Kidney epithelial cell (primary cell): ENCODE measurements at regions not wholly inside any gene's neighbourhood (a gene's known extent, or its start where the extent isn't known, plus 50 kb on each side); places are given as distances from the start of the nearest gene placed in this dataset.

Experiments
- DNase-seq: peaks from one replicate; pipeline ENCODE4 v3.0.0-alpha.2; 2010; ENCODE audit warnings: low read depth
- H3K27me3 ChIP-seq: 2 replicates; pipeline ENCODE4 v1.6.0; 2011; ENCODE audit warnings: low read length; ENCODE audit not compliant: control insufficient read depth, insufficient read depth
- H3K36me3 ChIP-seq: 2 replicates; pipeline ENCODE4 v1.5.1; 2011; ENCODE audit warnings: low read length; ENCODE audit not compliant: control insufficient read depth, insufficient read depth
- H3K4me3 ChIP-seq: 2 replicates; pipeline ENCODE4 v1.5.1; 2011; ENCODE audit warnings: low read depth, mild to moderate bottlenecking, control low read depth, low read length
- TF ChIP-seq, protein P1 (sequence below): IDR thresholded peaks from 2 replicates; pipeline ENCODE4 v1.5.1; 2011; ENCODE audit warnings: mild to moderate bottlenecking, moderate library complexity, low read length, control low read depth, inconsistent platforms; ENCODE audit not compliant: insufficient read depth, poor library complexity, severe bottlenecking

DNA sequence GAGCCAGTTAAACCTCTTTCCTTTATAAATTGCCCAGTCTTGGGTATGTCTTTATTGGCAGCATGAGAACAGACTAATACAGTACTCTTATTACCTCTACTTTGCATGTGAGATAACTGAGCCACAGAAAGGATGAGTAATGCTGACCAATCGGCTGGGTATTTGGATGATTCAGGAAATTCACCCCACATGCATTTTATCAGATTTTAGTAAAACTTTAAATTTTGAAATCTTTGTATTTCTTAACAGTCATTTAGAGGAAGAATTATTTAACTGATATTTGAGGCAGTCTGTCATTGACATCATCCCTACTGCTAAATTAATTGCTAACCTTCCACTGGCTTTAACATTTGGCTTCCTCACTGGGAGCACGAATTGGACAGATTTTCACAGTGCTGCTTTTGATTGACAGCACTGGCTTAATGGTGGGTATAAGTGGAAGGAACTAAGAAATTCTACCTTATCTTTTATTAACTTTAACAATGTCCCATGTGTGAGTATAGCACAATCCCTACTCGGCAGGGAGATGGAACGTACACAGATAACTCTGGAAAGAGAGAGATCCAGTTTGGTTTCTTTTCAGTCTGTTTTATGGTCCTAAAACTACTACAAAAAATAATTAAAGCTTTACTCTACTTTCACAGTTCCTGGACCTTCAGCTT lies 261.0 kb downstream of the DACT1 start:
- TF ChIP-seq, protein P1, sequence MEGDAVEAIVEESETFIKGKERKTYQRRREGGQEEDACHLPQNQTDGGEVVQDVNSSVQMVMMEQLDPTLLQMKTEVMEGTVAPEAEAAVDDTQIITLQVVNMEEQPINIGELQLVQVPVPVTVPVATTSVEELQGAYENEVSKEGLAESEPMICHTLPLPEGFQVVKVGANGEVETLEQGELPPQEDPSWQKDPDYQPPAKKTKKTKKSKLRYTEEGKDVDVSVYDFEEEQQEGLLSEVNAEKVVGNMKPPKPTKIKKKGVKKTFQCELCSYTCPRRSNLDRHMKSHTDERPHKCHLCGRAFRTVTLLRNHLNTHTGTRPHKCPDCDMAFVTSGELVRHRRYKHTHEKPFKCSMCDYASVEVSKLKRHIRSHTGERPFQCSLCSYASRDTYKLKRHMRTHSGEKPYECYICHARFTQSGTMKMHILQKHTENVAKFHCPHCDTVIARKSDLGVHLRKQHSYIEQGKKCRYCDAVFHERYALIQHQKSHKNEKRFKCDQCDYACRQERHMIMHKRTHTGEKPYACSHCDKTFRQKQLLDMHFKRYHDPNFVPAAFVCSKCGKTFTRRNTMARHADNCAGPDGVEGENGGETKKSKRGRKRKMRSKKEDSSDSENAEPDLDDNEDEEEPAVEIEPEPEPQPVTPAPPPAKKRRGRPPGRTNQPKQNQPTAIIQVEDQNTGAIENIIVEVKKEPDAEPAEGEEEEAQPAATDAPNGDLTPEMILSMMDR = no peak
- DNase-seq = peak; percentile 76
- Histone ChIP-seq H3K27me3 (no peaks in the 10 kb centered on the region), H3K36me3 (no peaks in the 10 kb centered on the region), H3K4me3 (no peak overlapping the region)

DNA sequence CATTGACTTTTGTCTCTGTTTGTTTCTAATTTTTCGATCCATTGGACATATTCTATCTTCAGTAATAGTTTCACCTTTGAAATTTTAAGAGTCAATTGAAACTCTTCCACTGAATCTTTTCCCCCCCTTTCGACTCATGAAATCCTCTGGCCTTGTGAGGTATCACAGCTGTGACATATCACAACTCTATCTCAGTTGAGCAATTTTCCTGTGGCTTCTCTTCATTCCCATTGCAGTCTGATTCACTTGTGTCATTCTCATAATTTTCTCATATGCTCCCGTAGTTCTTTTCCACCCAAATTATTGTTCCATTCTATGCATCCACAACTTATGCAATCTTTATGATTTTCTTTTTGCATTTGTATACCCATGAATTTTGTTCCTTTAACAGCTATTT lies 261.6 kb downstream of the DACT1 start:
- DNase-seq = no peak
- TF ChIP-seq, protein P1 = no peak
- H3K4me3 ChIP-seq = no peak overlapping the region

DNA sequence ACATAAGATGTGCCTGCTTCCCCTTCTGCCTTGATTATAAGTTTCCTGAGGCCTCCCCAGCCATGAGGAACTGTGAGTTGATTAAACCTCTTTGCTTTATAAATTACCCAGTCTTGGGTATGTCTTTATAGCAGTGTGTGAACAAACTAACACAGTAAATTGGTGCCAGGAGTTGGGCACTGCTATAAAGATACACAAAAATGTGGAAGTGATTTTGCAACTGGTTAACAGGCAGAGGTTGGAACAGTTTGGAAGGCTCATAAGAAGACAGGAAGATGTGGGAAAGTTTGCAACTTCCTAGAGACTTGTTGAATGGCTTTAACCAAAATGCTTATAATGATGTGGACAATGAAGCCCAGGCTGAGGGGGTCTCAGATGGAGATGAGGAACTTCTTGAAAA lies 264.1 kb downstream of the DACT1 start:
- no peaks in the 10 kb centered on the region for H3K27me3 ChIP-seq
- no peak overlapping the region for H3K4me3 ChIP-seq
- TF ChIP-seq, protein P1 = no peak
- no peak for DNase-seq
- no peaks in the 10 kb centered on the region for H3K36me3 ChIP-seq

More for the DNA sequence above, 261.6 kb downstream of the DACT1 start:
- Histone ChIP-seq H3K36me3 (no peaks in the 10 kb centered on the region), H3K27me3 (no peaks in the 10 kb centered on the region)

DNA sequence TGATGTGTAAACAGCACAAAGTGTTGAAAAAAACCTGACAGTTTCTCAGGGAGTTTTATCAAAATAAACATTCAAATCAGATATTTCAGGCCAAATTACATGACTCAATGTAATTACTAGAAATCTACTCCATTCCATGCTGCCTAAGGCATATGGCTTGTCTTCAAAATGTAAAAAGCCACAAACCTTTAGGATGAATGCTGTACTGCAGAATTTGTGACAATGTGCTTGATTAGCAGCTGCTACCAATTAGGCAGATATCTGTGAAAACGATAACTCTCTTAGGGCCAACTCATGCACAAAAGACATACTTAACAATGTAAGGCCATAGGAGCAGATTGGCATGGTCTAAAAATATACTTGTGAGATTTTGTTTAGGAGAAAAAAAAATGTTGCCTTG lies 267.0 kb downstream of the DACT1 start:
- no peak for DNase-seq
- H3K4me3 ChIP-seq = no peak overlapping the region
- H3K36me3 ChIP-seq = no peaks in the 10 kb centered on the region
- no peaks in the 10 kb centered on the region for H3K27me3 ChIP-seq
- TF ChIP-seq, protein P1 = no peak

DNA sequence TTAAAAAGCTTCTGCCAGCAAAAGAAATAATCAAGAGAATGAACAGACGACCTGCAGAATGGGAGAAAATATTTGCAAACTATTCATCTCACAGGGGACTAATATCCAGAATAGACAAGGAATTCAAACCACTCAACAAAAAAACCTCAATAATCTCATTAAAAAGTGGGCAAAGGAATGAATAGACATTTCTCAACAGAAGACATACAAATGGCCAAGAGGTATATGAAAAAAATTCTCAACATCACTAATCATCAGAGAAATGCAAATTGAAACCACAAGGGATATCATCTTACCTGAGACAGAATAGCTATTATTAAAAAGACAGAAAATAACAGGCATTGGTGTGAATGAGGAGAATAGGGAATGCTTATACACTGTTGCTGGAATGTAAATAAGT lies 270.0 kb downstream of the DACT1 start:
- TF ChIP-seq, protein P1 = no peak
- no peaks in the 10 kb centered on the region for H3K36me3 ChIP-seq
- H3K27me3 ChIP-seq = no peaks in the 10 kb centered on the region
- DNase-seq = no peak
- H3K4me3 ChIP-seq = no peak overlapping the region

DNA sequence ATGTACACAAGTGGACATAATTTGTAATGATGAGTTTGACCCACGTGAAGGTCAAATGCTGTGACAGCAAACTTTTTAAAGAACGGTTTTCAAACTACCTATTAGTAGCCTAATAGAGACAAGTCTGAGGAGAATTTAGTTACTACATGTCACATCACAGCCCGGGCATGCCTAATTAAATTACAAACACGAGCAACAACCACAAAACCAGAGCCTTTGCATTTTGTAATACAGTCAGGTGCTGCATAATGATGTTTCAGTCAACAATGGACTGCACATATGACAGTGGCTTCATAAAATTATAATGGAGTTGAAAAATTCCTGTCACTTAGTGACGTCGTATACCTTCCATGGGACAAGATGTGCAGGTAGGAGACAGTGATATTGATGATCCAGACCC lies 274.5 kb downstream of the DACT1 start:
- no peaks in the 10 kb centered on the region for H3K36me3 ChIP-seq
- H3K27me3 ChIP-seq = no peaks in the 10 kb centered on the region
- TF ChIP-seq, protein P1 = no peak
- no peak overlapping the region for H3K4me3 ChIP-seq
- no peak for DNase-seq
